Esophagus muscularis mucosa (tissue), 4 donors: ENCODE measurements at regions not wholly inside any gene's neighbourhood (a gene's known extent, or its start where the extent isn't known, plus 50 kb on each side); places are given as distances from the start of the nearest gene placed in this dataset.

ENCODE experiments used
- CTCF ChIP-seq, 3 experiments: fragments of 200-600 bp in 2 of 3; fragments of 450-650 bp in 1 of 3; sonication (generic) in 2 of 3; IDR thresholded peaks; one replicate each; pipeline ENCODE4 v1.5.1; 2017 to 2019; ENCODE audit warnings: antibody characterized with exemption in 3 of 3, mild to moderate bottlenecking in 2 of 3, moderate library complexity in 1 of 3
- EP300 ChIP-seq: sonication (generic); formaldehyde crosslinking; IDR thresholded peaks from one replicate; pipeline ENCODE4 v1.6.1; 2017; ENCODE audit warnings: antibody characterized with exemption
- POLR2A ChIP-seq: fragments of 450-650 bp; IDR thresholded peaks from one replicate; pipeline ENCODE4 v1.6.1; 2017; ENCODE audit warnings: antibody characterized with exemption, moderate library complexity, mild to moderate bottlenecking, low read depth
- POLR2AphosphoS5 ChIP-seq, 2 donors: sonication (generic); formaldehyde crosslinking; IDR thresholded peaks; one replicate each; pipeline ENCODE4 v1.6.1; 2017; ENCODE audit warnings: antibody characterized with exemption in 2 of 2

- TF ChIP-seq CTCF (IDR thresholded peaks at IDR 0.05) (no peak), POLR2A (no peak), EP300 (no peak), POLR2AphosphoS5 (IDR thresholded peaks at IDR 0.05) (no peak)
These were observed 437.2 kb upstream of the HS6ST1 start for GRCh38 chr2:128755695-128756364.
